ENCODE measurements at regions not wholly inside any gene's neighbourhood (a gene's known extent, or its start where the extent isn't known, plus 50 kb on each side); places are given as distances from the start of the nearest gene placed in this dataset.
"Not testable (repeated sequence)": the region's sequence is repeated elsewhere in the genome, so short reads cannot be mapped to it uniquely, and the experiment has no call there.

- TF ChIP-seq CTCF (IDR thresholded peaks at IDR 0.05): no peak
- H3K27ac ChIP-seq: no peak overlapping the region
- no peaks in the 10 kb centered on the region for H3K27me3 ChIP-seq
- no peaks in the 10 kb centered on the region for H3K4me1 ChIP-seq (ENCODE audit: control insufficient read depth in 1 of 2, insufficient read depth in 1 of 2, low read depth in 1 of 2, low read length in 1 of 2)
- H3K4me3 ChIP-seq (ENCODE audit: low read depth in 1 of 2, low read length in 1 of 2): no peak overlapping the region
- H3K9me3 ChIP-seq: no peaks in the 10 kb centered on the region
- no peaks in the 10 kb centered on the region for H3K36me3 ChIP-seq
Measured at GRCh38 chr4:189143263-189143952, 797.3 kb upstream of the FRG1 start.

GRCh38 chr4:189147005-189147929 is 793.4 kb upstream of the FRG1 start:
- Histone ChIP-seq H3K36me3 (no peaks in the 10 kb centered on the region), H3K4me1 (ENCODE audit: control insufficient read depth in 1 of 2, insufficient read depth in 1 of 2, low read depth in 1 of 2, low read length in 1 of 2) (no peaks in the 10 kb centered on the region), H3K27me3 (no peaks in the 10 kb centered on the region), H3K9me3 (no peaks in the 10 kb centered on the region), H3K27ac (no peak overlapping the region), H3K4me3 (ENCODE audit: low read depth in 1 of 2, low read length in 1 of 2) (no peak overlapping the region)
- TF ChIP-seq CTCF (IDR thresholded peaks at IDR 0.05): no peak

GRCh38 chr4:189155083-189155482 is 785.6 kb upstream of the FRG1 start:
- not testable (repeated sequence) for H3K9me3 ChIP-seq; H3K4me1 ChIP-seq (ENCODE audit: control insufficient read depth in 1 of 2, insufficient read depth in 1 of 2, low read depth in 1 of 2, low read length in 1 of 2); H3K36me3 ChIP-seq; H3K4me3 ChIP-seq (ENCODE audit: low read depth in 1 of 2, low read length in 1 of 2); H3K27me3 ChIP-seq; H3K27ac ChIP-seq

- H3K9me3 ChIP-seq: no peaks in the 10 kb centered on the region
- H3K4me1 ChIP-seq (ENCODE audit: control insufficient read depth in 1 of 2, insufficient read depth in 1 of 2, low read depth in 1 of 2, low read length in 1 of 2): no peaks in the 10 kb centered on the region
- no peaks in the 10 kb centered on the region for H3K27me3 ChIP-seq
- H3K36me3 ChIP-seq: no peaks in the 10 kb centered on the region
- no peak overlapping the region for H3K4me3 ChIP-seq (ENCODE audit: low read depth in 1 of 2, low read length in 1 of 2)
- H3K27ac ChIP-seq: no peak overlapping the region
- no peak for TF ChIP-seq CTCF (IDR thresholded peaks at IDR 0.05)
Measured at GRCh38 chr4:189162073-189162789, 778.4 kb upstream of the FRG1 start.

- no peak for TF ChIP-seq CTCF (IDR thresholded peaks at IDR 0.05)
- Histone ChIP-seq H3K4me3 (ENCODE audit: low read depth in 1 of 2, low read length in 1 of 2) (no peak overlapping the region), H3K4me1 (ENCODE audit: control insufficient read depth in 1 of 2, insufficient read depth in 1 of 2, low read depth in 1 of 2, low read length in 1 of 2) (no peaks in the 10 kb centered on the region), H3K9me3 (no peaks in the 10 kb centered on the region), H3K27ac (no peak overlapping the region), H3K27me3 (no peaks in the 10 kb centered on the region), H3K36me3 (no peaks in the 10 kb centered on the region)
Measured at GRCh38 chr4:189162888-189163287, 777.8 kb upstream of the FRG1 start.

All from neutrophil (primary cell).